HL-60 (cell line): ENCODE measurements at regions not wholly inside any gene's neighbourhood (a gene's known extent, or its start where the extent isn't known, plus 50 kb on each side); places are given as distances from the start of the nearest gene placed in this dataset.

ENCODE experiments used
- CTCF ChIP-seq: IDR thresholded peaks from one replicate; pipeline ENCODE4 v1.5.1; 2011; ENCODE audit warnings: low read length, control low read depth, inconsistent platforms; ENCODE audit not compliant: insufficient read depth
- POLR2AphosphoS5 ChIP-seq: IDR thresholded peaks from 2 replicates; pipeline ENCODE4 v1.6.1; 2012; ENCODE audit warnings: low read depth
- REST ChIP-seq: IDR thresholded peaks from 2 replicates; pipeline ENCODE4 v1.6.1; 2012; ENCODE audit warnings: low read depth; ENCODE audit not compliant: insufficient replicate concordance

DNA sequence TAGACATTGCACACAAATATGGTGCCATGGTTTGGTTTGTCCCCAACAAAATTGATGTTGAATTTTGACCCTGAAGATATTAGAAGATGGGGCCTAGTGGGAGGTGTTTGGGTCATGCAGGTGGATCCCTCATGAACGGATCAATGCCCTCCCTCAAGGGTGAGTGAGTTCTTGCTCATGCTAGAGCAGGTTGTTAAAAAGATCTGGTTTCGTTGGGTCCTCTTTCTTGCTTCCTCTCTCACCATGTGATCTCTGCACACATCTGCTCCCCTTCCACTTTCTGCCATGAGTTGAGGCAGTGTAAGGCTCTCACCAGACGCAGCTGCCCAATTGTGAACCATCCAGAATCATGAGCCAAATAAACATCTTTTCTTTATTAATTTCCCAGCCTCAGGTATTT lies 87.8 kb upstream of the MDFIC2 start:
- TF ChIP-seq CTCF (no peak), POLR2AphosphoS5 (no peak), REST (no peak)
